WTC11 (cell line): ENCODE measurements at regions not wholly inside any gene's neighbourhood (a gene's known extent, or its start where the extent isn't known, plus 50 kb on each side); places are given as distances from the start of the nearest gene placed in this dataset.

Experiments
- ATAC-seq: fragments of 200-7000 bp; cut with Tn5 transposase; 2 replicates; pipeline ENCODE4 v1.10.0; 2021; ENCODE audit warnings: mild to moderate bottlenecking, moderate library complexity
- CTCF ChIA-PET: fragments of 300-600 bp; sonication (Branson Sonifier 250); formaldehyde crosslinking; loops from one replicate; lab custom pipeline; 2021; ENCODE audit warnings: antibody characterized with exemption; lab: Charles Lee
- POLR2A ChIA-PET: fragments of 350-600 bp; sonication (Branson Sonifier 250); formaldehyde crosslinking; loops from one replicate; lab custom pipeline; 2021; ENCODE audit warnings: antibody characterized with exemption; lab: Charles Lee
- DNase-seq: peaks from one replicate; pipeline ENCODE4 v3.0.0; 2021; ENCODE audit warnings: low spot score
- H3K27ac Mint-ChIP-seq: 2 replicates; pipeline ENCODE4 v1.8.0; 2021; ENCODE audit warnings: mixed read lengths
- H3K27me3 Mint-ChIP-seq: 2 replicates; pipeline ENCODE4 v1.8.0; 2021; ENCODE audit warnings: low read depth, mild to moderate bottlenecking, moderate library complexity, mixed read lengths
- H3K36me3 Mint-ChIP-seq: 2 replicates; pipeline ENCODE4 v1.8.0; 2021; ENCODE audit warnings: mixed read lengths
- H3K4me1 Mint-ChIP-seq: 2 replicates; pipeline ENCODE4 v1.8.0; 2022; ENCODE audit warnings: mixed read lengths
- H3K4me3 Mint-ChIP-seq: 2 replicates; pipeline ENCODE4 v1.8.0; 2021; ENCODE audit warnings: mild to moderate bottlenecking, moderate library complexity, mixed read lengths
- H3K9me3 Mint-ChIP-seq: 2 replicates; pipeline ENCODE4 v1.8.0; 2021; ENCODE audit warnings: mixed read lengths
- CREB1 ChIP-seq: sonication (generic); formaldehyde crosslinking; IDR thresholded peaks from 2 replicates; pipeline ENCODE4 v1.8.0; 2023; ENCODE audit warnings: mild to moderate bottlenecking, missing genetic modification reagents
- FOXK1 ChIP-seq: sonication (generic); formaldehyde crosslinking; IDR thresholded peaks from 2 replicates; pipeline ENCODE4 v1.8.0; 2022; ENCODE audit warnings: mild to moderate bottlenecking, moderate library complexity, missing genetic modification reagents
- GABPB1 ChIP-seq: sonication (generic); formaldehyde crosslinking; IDR thresholded peaks from 2 replicates; pipeline ENCODE4 v1.8.1; 2023; ENCODE audit warnings: mild to moderate bottlenecking, missing genetic modification reagents
- IRF2 ChIP-seq: sonication (generic); formaldehyde crosslinking; IDR thresholded peaks from 2 replicates; pipeline ENCODE4 v1.8.0; 2022; ENCODE audit warnings: low read depth, missing genetic modification reagents, borderline replicate concordance
- NFYB ChIP-seq: sonication (generic); formaldehyde crosslinking; conservative IDR thresholded peaks from 2 replicates; pipeline ENCODE4 v1.8.0; 2022; ENCODE audit warnings: low read depth, missing genetic modification reagents
- NR2C2 ChIP-seq: sonication (generic); formaldehyde crosslinking; IDR thresholded peaks from 2 replicates; pipeline ENCODE4 v1.8.0; 2022; ENCODE audit warnings: mild to moderate bottlenecking, missing genetic modification reagents
- RELA ChIP-seq: sonication (generic); formaldehyde crosslinking; IDR thresholded peaks from 2 replicates; pipeline ENCODE4 v1.8.1; 2022; ENCODE audit warnings: missing genetic modification reagents, mild to moderate bottlenecking, borderline replicate concordance
- TP53 ChIP-seq: sonication (generic); formaldehyde crosslinking; IDR thresholded peaks from 2 replicates; pipeline ENCODE4 v1.8.1; 2023; ENCODE audit warnings: mild to moderate bottlenecking, missing genetic modification reagents
- ZNF219 ChIP-seq: sonication (generic); formaldehyde crosslinking; IDR thresholded peaks from 2 replicates; pipeline ENCODE4 v1.8.0; 2023; ENCODE audit warnings: missing genetic modification reagents, mild to moderate bottlenecking, borderline replicate concordance
- ZNF317 ChIP-seq: sonication (generic); formaldehyde crosslinking; IDR thresholded peaks from 2 replicates; pipeline ENCODE4 v1.8.1; 2023; ENCODE audit warnings: low read depth, mild to moderate bottlenecking, moderate library complexity, missing genetic modification reagents, borderline replicate concordance
- ZNF396 ChIP-seq: fragments of 250-450 bp; sonication (Bioruptor Pico); IDR thresholded peaks from 2 replicates; pipeline ENCODE4 v1.8.0; 2021; ENCODE audit warnings: mild to moderate bottlenecking, moderate library complexity, borderline replicate concordance
- ZNF671 ChIP-seq: fragments of 250-450 bp; sonication (Bioruptor Pico); IDR thresholded peaks from 2 replicates; pipeline ENCODE4 v1.8.0; 2021; ENCODE audit warnings: mild to moderate bottlenecking
- TF ChIP-seq, protein P1 (sequence below): sonication (generic); formaldehyde crosslinking; IDR thresholded peaks from 2 replicates; pipeline ENCODE4 v1.8.1; 2022; ENCODE audit warnings: mild to moderate bottlenecking, missing genetic modification reagents, moderate library complexity, borderline replicate concordance
- TF ChIP-seq, protein P2 (sequence below): sonication (generic); formaldehyde crosslinking; IDR thresholded peaks from 2 replicates; pipeline ENCODE4 v1.8.1; 2023; ENCODE audit warnings: mild to moderate bottlenecking, missing genetic modification reagents
- TF ChIP-seq, protein P3 (sequence below): sonication (generic); formaldehyde crosslinking; IDR thresholded peaks from 2 replicates; pipeline ENCODE4 v1.8.1; 2022; ENCODE audit warnings: missing genetic modification reagents, borderline replicate concordance
- TF ChIP-seq, protein P4 (sequence below): fragments of 250-450 bp; sonication (Bioruptor Pico); IDR thresholded peaks from 2 replicates; pipeline ENCODE4 v1.9.0; 2021; ENCODE audit warnings: mild to moderate bottlenecking
- TF ChIP-seq, protein P5 (sequence below): fragments of 250-450 bp; sonication (Bioruptor Pico); conservative IDR thresholded peaks from 2 replicates; pipeline ENCODE4 v1.9.0; 2021; ENCODE audit warnings: mild to moderate bottlenecking
- TF ChIP-seq, protein P6 (sequence below): sonication (generic); formaldehyde crosslinking; IDR thresholded peaks from 2 replicates; pipeline ENCODE4 v1.8.0; 2023; ENCODE audit warnings: mild to moderate bottlenecking, missing genetic modification reagents

DNA sequence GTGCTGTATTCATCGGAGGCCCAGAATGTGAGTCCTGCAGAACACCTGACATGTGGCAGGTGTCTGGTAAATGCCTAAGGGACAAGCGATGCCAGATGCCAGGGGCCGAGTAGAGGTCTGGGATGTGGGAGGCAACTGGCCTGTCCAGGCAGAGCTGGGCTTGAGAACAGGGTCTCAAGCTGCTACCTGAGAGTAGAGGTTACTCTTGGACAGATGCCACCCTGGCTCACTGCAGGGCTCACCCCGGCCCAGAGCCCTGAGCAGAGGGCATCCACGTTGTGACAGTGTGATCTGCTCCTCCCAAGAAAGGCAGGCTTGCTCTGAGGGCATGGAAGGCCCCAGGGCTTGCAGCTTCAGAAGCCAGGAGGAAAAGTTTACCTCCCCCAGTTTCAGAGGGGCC is 692.0 kb upstream of the ID2 start (continued):
- TF ChIP-seq, protein P1, sequence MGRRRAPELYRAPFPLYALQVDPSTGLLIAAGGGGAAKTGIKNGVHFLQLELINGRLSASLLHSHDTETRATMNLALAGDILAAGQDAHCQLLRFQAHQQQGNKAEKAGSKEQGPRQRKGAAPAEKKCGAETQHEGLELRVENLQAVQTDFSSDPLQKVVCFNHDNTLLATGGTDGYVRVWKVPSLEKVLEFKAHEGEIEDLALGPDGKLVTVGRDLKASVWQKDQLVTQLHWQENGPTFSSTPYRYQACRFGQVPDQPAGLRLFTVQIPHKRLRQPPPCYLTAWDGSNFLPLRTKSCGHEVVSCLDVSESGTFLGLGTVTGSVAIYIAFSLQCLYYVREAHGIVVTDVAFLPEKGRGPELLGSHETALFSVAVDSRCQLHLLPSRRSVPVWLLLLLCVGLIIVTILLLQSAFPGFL (CRISPR knock-in tag) = no peak
- TF ChIP-seq NR2C2 (CRISPR knock-in tag) = no peak
- TF ChIP-seq TP53 = no peak
- TF ChIP-seq FOXK1 (CRISPR knock-in tag) = no peak
- TF ChIP-seq, protein P2, sequence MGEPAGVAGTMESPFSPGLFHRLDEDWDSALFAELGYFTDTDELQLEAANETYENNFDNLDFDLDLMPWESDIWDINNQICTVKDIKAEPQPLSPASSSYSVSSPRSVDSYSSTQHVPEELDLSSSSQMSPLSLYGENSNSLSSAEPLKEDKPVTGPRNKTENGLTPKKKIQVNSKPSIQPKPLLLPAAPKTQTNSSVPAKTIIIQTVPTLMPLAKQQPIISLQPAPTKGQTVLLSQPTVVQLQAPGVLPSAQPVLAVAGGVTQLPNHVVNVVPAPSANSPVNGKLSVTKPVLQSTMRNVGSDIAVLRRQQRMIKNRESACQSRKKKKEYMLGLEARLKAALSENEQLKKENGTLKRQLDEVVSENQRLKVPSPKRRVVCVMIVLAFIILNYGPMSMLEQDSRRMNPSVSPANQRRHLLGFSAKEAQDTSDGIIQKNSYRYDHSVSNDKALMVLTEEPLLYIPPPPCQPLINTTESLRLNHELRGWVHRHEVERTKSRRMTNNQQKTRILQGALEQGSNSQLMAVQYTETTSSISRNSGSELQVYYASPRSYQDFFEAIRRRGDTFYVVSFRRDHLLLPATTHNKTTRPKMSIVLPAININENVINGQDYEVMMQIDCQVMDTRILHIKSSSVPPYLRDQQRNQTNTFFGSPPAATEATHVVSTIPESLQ = no peak
- TF ChIP-seq GABPB1 (CRISPR knock-in tag) = no peak

DNA sequence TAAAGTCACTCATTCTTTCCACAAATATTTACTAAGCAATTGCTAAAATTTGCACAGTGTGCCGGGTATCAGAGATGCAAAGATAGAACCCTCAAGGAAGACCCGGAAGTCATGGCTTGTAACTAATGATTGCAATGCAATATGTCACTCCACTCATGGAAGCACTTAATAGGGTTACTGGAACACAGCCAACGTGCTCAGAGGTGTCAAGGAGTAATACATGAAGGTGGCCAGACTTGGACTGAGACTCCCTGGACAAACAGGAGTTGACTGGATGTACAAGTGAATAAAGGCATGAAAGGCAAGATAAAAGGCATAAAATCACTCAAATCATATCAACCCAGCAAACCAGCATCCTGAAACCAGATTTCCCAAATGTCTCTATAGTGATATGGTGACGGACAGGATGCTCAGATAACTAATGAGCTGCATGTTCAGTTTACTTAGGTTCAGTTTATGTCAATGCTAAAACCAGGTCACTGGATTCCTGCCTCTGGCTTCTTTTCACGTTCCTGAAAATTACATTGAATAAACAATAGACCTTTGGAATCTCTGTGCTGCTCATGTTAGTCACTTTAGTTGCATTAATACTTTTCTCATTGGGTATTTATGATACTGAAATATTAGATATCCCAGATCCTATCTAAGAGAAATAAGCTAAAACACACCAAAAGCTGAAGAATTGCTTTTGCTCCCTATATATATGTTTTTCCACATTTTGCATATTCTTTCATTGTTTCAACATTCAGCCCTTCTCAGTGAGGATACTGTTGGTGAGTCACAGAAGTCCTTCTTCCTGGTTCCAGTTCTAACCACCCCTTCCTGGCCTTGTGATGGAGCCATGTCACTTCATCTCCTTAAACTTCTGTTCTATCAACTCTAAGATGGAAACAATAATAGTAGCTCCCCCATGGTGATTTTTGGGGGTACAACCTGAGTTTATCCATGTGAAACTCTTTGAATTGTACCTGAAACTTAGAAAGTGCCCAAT is 688.9 kb upstream of the ID2 start:
- H3K27me3 Mint-ChIP-seq = no peaks in the 10 kb centered on the region
- no peak overlapping the region for H3K4me3 Mint-ChIP-seq
- DNase-seq = no peak
- CTCF ChIA-PET = no interaction called here
- TF ChIP-seq ZNF671 = no peak
- TF ChIP-seq ZNF396 (CRISPR knock-in tag) = no peak
- no peak for TF ChIP-seq IRF2 (CRISPR knock-in tag)
- TF ChIP-seq NFYB (CRISPR knock-in tag) = no peak
- TF ChIP-seq CREB1 (CRISPR knock-in tag) = no peak
- no peak for TF ChIP-seq RELA (CRISPR knock-in tag)
- TF ChIP-seq ZNF219 (CRISPR knock-in tag) = no peak
- H3K4me1 Mint-ChIP-seq = peaks cover 18% of the 10 kb centered on the region
- POLR2A ChIA-PET = no interaction called here
- H3K27ac Mint-ChIP-seq = no peak overlapping the region
- no peaks in the 10 kb centered on the region for H3K36me3 Mint-ChIP-seq
- H3K9me3 Mint-ChIP-seq = no peaks in the 10 kb centered on the region
- no peak for ATAC-seq

DNA sequence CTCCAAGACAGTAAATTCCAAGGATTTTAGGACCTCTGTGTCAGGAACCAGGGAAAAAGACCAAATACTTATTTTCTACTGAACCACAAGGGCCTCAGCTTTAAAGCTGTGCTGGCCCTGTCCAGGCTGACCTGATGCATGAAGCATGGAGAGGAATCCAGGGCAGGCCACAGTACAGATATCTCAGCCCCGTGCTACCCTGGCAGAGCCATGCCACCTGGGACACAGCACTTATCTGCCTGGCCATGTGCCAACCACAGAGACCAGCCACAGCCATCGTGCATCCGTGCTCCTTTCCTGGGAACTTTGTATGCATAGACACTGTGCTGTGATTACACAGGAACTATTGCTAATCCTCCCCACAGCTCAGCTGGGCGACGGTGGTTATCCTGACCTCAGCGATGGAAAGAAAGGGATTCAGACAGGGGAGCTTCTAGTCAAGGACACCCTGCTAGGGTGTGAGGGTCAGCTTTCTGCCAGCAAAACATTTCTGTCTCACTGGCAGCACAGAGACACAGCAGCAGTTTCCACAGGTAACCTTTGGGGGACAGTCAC is 687.4 kb upstream of the ID2 start:
- Mint-ChIP-seq H3K27ac (no peak overlapping the region), H3K4me1 (peaks cover 24% of the 10 kb centered on the region), H3K36me3 (no peaks in the 10 kb centered on the region), H3K4me3 (no peak overlapping the region), H3K27me3 (no peaks in the 10 kb centered on the region), H3K9me3 (no peaks in the 10 kb centered on the region)
- CTCF ChIA-PET = no interaction called here
- ATAC-seq (no peak), DNase-seq (no peak)
- POLR2A ChIA-PET = no interaction called here
- TF ChIP-seq, protein P3, sequence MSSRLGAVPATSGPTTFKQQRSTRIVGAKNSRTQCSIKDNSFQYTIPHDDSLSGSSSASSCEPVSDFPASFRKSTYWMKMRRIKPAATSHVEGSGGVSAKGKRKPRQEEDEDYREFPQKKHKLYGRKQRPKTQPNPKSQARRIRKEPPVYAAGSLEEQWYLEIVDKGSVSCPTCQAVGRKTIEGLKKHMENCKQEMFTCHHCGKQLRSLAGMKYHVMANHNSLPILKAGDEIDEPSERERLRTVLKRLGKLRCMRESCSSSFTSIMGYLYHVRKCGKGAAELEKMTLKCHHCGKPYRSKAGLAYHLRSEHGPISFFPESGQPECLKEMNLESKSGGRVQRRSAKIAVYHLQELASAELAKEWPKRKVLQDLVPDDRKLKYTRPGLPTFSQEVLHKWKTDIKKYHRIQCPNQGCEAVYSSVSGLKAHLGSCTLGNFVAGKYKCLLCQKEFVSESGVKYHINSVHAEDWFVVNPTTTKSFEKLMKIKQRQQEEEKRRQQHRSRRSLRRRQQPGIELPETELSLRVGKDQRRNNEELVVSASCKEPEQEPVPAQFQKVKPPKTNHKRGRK (CRISPR knock-in tag) = no peak
- TF ChIP-seq ZNF317 (CRISPR knock-in tag) (no peak), ZNF219 (CRISPR knock-in tag) (no peak), FOXK1 (CRISPR knock-in tag) (no peak)
- TF ChIP-seq, protein P4, sequence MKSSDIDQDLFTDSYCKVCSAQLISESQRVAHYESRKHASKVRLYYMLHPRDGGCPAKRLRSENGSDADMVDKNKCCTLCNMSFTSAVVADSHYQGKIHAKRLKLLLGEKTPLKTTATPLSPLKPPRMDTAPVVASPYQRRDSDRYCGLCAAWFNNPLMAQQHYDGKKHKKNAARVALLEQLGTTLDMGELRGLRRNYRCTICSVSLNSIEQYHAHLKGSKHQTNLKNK (CRISPR knock-in tag) = no peak
- TF ChIP-seq, protein P5, sequence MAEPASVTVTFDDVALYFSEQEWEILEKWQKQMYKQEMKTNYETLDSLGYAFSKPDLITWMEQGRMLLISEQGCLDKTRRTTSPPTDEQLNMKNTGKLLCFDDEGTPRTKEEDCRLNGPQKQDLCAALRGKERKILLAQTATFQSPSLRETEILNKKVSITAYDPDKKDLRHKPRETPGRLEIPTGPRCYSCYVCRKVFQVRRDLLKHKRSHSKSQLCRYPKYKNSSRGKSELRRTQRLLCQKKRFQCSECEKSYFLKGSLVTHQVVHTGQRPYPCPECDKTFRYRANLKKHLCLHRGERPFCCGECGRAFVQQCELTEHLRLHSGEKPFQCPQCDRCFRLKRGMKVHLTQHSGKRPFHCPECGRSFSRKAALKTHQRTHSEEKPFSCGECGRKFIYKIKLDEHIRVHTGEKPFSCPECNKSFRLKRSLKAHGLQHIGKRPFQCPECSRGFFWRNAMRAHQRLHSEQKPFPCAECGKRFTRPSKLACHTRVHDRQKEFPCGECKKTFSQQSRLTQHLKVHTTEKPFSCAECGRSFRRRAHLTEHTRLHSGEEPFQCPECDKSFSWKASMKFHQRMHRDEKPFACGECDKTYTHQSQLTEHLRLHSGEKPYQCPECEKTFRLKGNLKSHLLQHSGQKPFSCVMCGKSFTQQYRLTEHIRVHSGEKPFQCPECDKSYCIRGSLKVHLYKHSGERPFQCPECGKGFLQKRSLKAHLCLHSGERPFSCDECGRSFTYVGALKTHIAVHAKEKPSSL (CRISPR knock-in tag) = no peak
- TF ChIP-seq, protein P6, sequence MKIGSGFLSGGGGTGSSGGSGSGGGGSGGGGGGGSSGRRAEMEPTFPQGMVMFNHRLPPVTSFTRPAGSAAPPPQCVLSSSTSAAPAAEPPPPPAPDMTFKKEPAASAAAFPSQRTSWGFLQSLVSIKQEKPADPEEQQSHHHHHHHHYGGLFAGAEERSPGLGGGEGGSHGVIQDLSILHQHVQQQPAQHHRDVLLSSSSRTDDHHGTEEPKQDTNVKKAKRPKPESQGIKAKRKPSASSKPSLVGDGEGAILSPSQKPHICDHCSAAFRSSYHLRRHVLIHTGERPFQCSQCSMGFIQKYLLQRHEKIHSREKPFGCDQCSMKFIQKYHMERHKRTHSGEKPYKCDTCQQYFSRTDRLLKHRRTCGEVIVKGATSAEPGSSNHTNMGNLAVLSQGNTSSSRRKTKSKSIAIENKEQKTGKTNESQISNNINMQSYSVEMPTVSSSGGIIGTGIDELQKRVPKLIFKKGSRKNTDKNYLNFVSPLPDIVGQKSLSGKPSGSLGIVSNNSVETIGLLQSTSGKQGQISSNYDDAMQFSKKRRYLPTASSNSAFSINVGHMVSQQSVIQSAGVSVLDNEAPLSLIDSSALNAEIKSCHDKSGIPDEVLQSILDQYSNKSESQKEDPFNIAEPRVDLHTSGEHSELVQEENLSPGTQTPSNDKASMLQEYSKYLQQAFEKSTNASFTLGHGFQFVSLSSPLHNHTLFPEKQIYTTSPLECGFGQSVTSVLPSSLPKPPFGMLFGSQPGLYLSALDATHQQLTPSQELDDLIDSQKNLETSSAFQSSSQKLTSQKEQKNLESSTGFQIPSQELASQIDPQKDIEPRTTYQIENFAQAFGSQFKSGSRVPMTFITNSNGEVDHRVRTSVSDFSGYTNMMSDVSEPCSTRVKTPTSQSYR = no peak
- TF ChIP-seq, protein P2 = no peak
